ENCODE measurements at regions not wholly inside any gene's neighbourhood (a gene's known extent, or its start where the extent isn't known, plus 50 kb on each side); places are given as distances from the start of the nearest gene placed in this dataset.

DNA sequence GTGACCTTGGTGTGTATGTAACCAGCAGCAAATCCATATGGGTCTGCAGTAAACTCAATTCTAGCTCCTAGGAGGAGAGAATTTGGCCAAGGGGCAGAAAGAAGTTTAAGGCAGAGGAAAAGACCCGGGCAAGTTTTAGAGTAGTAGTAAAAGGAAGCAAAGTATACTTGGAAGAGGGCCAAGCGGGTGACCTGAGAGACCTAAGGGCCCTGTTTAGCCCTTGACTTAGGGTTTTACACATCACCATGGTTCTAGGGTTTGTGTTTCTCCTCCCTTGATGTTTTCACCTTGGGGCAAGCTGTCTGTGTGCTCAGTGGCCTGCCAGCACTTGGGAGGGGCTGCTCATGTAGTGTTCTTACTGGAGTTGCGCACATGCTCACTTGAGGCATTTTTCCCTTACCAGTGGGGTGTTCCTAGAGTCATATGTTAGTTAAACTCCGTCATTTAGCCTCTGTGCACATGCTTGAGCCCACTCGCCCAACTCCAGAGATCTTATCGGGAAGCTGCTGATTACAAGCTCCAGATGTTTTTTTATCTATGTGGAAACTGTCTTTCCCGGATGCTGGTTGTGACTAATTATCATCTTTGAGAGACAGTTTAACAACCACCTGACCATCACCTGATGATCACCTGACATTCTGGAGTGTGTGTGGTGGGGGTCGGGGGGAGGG, 137.6 kb upstream of the PRSS1 start:
- CTCF ChIA-PET: no interaction called here
- H3K27ac ChIP-seq: no peak overlapping the region

GRCh38 chr7:142608630-142609428, 140.4 kb upstream of the PRSS1 start:
- Histone ChIP-seq H3F3A (ENCODE audit: insufficient read depth, low read depth) (peaks cover 7% of the 10 kb centered on the region; the same call in 1 of the 2 replicates), H3K4me2 (peak overlapping the region; percentile 45), H2AFZ (0 out of 2 replicates have a peak overlapping the region, but pooled peaks have one; percentile 53), H3K9me3 (ENCODE audit: insufficient read depth, low read depth) (no peaks in the 10 kb centered on the region), H3K27ac (peak overlapping the region; percentile 80), H3K4me3 (no peak overlapping the region), H4K20me1 (ENCODE audit: insufficient read depth) (no peaks in the 10 kb centered on the region), H3K9me2 (ENCODE audit: insufficient read depth) (no peaks in the 10 kb centered on the region), H3K4me1 (replicated peaks; ENCODE audit: insufficient read depth) (peaks cover 19% of the 10 kb centered on the region), H3K79me2 (ENCODE audit: low read depth) (no peaks in the 10 kb centered on the region), H3K36me3 (ENCODE audit: low read depth) (no peaks in the 10 kb centered on the region), H3K27me3 (ENCODE audit: insufficient read depth, low read depth) (no peaks in the 10 kb centered on the region)
- BruUV-seq (replicated peaks): no TSS peak
- TF ChIP-seq CTCF (conservative IDR thresholded peaks at IDR 0.05): no peak
- no peak for TF ChIP-seq EZH2 (IDR thresholded peaks at IDR 0.05; ENCODE audit: low read depth)
- POLR2A ChIA-PET (ENCODE audit: unreplicated experiment): no interaction called here
- CTCF ChIA-PET: interaction anchor here (0.6 to 1.1 kb wide), 2 partner anchors 21 to 202 kb away, joined by 3 to 4 read pairs; no protein-coding TSS in a partner anchor
- intact Hi-C loops (cut with micrococcal nuclease; ENCODE audit: unreplicated experiment): loop anchor here (10.0 kb wide), 1 partner anchor 284 kb away; no protein-coding TSS in a partner anchor
- peak in 1 of 2 experiments; percentile 51 for DNase-seq

More for the DNA sequence above, 137.6 kb upstream of the PRSS1 start:
- no peaks in the 10 kb centered on the region for H3K9me3 ChIP-seq (ENCODE audit: insufficient read depth, low read depth)
- no peak overlapping the region for H3K4me3 ChIP-seq
- H3F3A ChIP-seq (ENCODE audit: insufficient read depth, low read depth): peaks cover 7% of the 10 kb centered on the region; the same call in 1 of the 2 replicates
- no peaks in the 10 kb centered on the region for H3K79me2 ChIP-seq (ENCODE audit: low read depth)
- H3K4me2 ChIP-seq: no peak overlapping the region
- H4K20me1 ChIP-seq (ENCODE audit: insufficient read depth): no peaks in the 10 kb centered on the region
- H3K27me3 ChIP-seq (ENCODE audit: insufficient read depth, low read depth): no peaks in the 10 kb centered on the region
- no peak overlapping the region for H2AFZ ChIP-seq
- no peaks in the 10 kb centered on the region for H3K36me3 ChIP-seq (ENCODE audit: low read depth)
- POLR2A ChIA-PET (ENCODE audit: unreplicated experiment): no interaction called here
- intact Hi-C loops (cut with micrococcal nuclease; ENCODE audit: unreplicated experiment): no loop called here
- H3K4me1 ChIP-seq (replicated peaks; ENCODE audit: insufficient read depth): peaks cover 13% of the 10 kb centered on the region
- DNase-seq: no peak
- TF ChIP-seq CTCF (conservative IDR thresholded peaks at IDR 0.05) (no peak), EZH2 (IDR thresholded peaks at IDR 0.05; ENCODE audit: low read depth) (no peak)
- H3K9me2 ChIP-seq (ENCODE audit: insufficient read depth): no peaks in the 10 kb centered on the region
- BruUV-seq (replicated peaks): no TSS peak

- H2AFZ ChIP-seq: no peak overlapping the region
- no peak overlapping the region for H3K4me2 ChIP-seq
- H3K9me3 ChIP-seq (ENCODE audit: insufficient read depth, low read depth): no peaks in the 10 kb centered on the region
Measured at GRCh38 chr7:142607351-142607750, 141.9 kb upstream of the PRSS1 start.

More at GRCh38 chr7:142607351-142607750, 141.9 kb upstream of the PRSS1 start:
- intact Hi-C loops (cut with micrococcal nuclease; ENCODE audit: unreplicated experiment): loop anchor here (10.0 kb wide), 1 partner anchor 283 kb away; no protein-coding TSS in a partner anchor
- no peaks in the 10 kb centered on the region for H3K79me2 ChIP-seq (ENCODE audit: low read depth)
- no peaks in the 10 kb centered on the region for H3K36me3 ChIP-seq (ENCODE audit: low read depth)
- no peak for TF ChIP-seq EZH2 (IDR thresholded peaks at IDR 0.05; ENCODE audit: low read depth)
- TF ChIP-seq CTCF (conservative IDR thresholded peaks at IDR 0.05): no peak
- ChIA-PET CTCF (interaction anchor here (0.9 kb wide), 1 partner anchor 91 kb away, joined by 3 read pairs; no protein-coding TSS in a partner anchor), POLR2A (ENCODE audit: unreplicated experiment) (no interaction called here)
- H3K4me3 ChIP-seq: no peak overlapping the region
- DNase-seq: no peak
- peaks cover 7% of the 10 kb centered on the region; the same call in 1 of the 2 replicates for H3F3A ChIP-seq (ENCODE audit: insufficient read depth, low read depth)
- no peaks in the 10 kb centered on the region for H3K9me2 ChIP-seq (ENCODE audit: insufficient read depth)
- H3K4me1 ChIP-seq (replicated peaks; ENCODE audit: insufficient read depth): peaks cover 21% of the 10 kb centered on the region
- no peaks in the 10 kb centered on the region for H4K20me1 ChIP-seq (ENCODE audit: insufficient read depth)
- no peak overlapping the region for H3K27ac ChIP-seq
- no peaks in the 10 kb centered on the region for H3K27me3 ChIP-seq (ENCODE audit: insufficient read depth, low read depth)
- BruUV-seq (replicated peaks): no TSS peak

Data from PC-9 (cell line).